HFFc6 (cell line): ENCODE measurements at regions not wholly inside any gene's neighbourhood (a gene's known extent, or its start where the extent isn't known, plus 50 kb on each side); places are given as distances from the start of the nearest gene placed in this dataset.

Experiments used
- DNase-seq: peaks from one replicate; pipeline ENCODE4 v3.0.0-alpha.2; 2018
- H3K27ac Mint-ChIP-seq: 2 replicates; pipeline ENCODE4 v1.8.0; 2020; ENCODE audit warnings: mild to moderate bottlenecking, mixed read lengths
- H3K27me3 Mint-ChIP-seq: 2 replicates; pipeline ENCODE4 v1.8.0; 2021; ENCODE audit warnings: mild to moderate bottlenecking, moderate library complexity, mixed read lengths; ENCODE audit not compliant: insufficient read depth
- H3K36me3 Mint-ChIP-seq: 2 replicates; pipeline ENCODE4 v1.8.0; 2021; ENCODE audit warnings: low read depth, mixed read lengths
- H3K4me1 Mint-ChIP-seq: 2 replicates; pipeline ENCODE4 v1.8.0; 2020; ENCODE audit warnings: low read depth, mixed read lengths
- H3K4me3 Mint-ChIP-seq: 2 replicates; pipeline ENCODE4 v1.8.0; 2020; ENCODE audit warnings: mild to moderate bottlenecking, moderate library complexity, mixed read lengths
- H3K9me3 Mint-ChIP-seq: 2 replicates; pipeline ENCODE4 v1.8.0; 2020; ENCODE audit warnings: mild to moderate bottlenecking, mixed read lengths
- TF ChIP-seq, protein P1 (sequence below): fragments of 200-600 bp; sonication (generic); IDR thresholded peaks from 2 replicates; pipeline ENCODE4 v1.5.0; 2021; ENCODE audit warnings: antibody characterized with exemption, mild to moderate bottlenecking

DNA sequence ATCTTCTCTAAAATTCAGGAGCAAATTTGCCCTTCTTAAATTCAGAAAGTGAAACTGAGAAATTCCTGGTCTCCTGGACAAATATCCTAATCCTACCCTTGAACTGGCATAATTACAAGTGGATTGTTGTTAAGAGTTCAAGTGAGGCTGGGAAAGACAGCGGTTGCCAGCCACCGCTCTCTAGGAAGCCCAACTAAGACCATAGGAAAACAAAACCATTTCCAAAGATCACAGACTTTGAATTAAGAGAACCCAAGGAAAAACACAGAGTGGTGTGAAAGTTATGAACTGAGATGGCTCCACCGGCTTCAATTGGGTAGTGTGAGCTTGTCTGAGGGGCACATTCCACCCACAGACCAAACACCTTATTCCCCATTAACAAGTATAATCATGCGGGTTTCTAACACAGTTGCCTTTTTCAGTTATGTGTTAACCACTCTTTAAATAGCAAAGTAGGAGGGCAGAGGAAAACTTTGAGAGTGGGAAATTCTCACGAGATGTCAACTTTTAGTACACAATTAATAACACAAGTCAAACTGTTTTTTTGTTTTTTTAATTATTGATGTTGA is 1628.8 kb upstream of the SEL1L start:
- Mint-ChIP-seq H3K9me3 (peaks cover 18% of the 10 kb centered on the region; the same call in 1 of the 2 replicates), H3K27ac (no peak overlapping the region), H3K4me3 (no peak overlapping the region)

DNA sequence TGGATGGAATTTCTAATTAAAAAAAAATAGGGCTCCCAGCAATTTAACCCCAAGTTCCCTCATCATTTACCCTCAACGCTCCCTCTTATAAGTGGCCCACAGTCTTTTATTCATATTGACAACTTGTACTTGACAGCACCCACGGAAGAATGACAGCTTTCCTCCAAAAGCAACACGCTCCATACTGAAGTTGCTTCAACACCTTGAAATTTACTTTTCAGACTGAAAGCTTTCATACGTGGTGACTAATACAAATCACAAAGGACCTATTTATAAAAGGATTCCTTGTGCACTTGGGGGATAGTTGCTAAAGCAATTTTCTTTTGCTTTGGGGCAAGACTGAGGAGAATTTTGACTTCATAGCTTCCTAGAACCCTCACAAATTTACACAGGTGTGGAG is 1629.4 kb upstream of the SEL1L start:
- peaks cover 9% of the 10 kb centered on the region; the same call in 1 of the 2 replicates for H3K4me1 Mint-ChIP-seq
- H3K27ac Mint-ChIP-seq, result no peak overlapping the region
- DNase-seq, result no peak
- H3K27me3 Mint-ChIP-seq, result no peaks in the 10 kb centered on the region
- H3K9me3 Mint-ChIP-seq, result peaks cover 18% of the 10 kb centered on the region; the same call in 1 of the 2 replicates
- H3K4me3 Mint-ChIP-seq, result no peak overlapping the region
- TF ChIP-seq, protein P1, sequence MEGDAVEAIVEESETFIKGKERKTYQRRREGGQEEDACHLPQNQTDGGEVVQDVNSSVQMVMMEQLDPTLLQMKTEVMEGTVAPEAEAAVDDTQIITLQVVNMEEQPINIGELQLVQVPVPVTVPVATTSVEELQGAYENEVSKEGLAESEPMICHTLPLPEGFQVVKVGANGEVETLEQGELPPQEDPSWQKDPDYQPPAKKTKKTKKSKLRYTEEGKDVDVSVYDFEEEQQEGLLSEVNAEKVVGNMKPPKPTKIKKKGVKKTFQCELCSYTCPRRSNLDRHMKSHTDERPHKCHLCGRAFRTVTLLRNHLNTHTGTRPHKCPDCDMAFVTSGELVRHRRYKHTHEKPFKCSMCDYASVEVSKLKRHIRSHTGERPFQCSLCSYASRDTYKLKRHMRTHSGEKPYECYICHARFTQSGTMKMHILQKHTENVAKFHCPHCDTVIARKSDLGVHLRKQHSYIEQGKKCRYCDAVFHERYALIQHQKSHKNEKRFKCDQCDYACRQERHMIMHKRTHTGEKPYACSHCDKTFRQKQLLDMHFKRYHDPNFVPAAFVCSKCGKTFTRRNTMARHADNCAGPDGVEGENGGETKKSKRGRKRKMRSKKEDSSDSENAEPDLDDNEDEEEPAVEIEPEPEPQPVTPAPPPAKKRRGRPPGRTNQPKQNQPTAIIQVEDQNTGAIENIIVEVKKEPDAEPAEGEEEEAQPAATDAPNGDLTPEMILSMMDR, result no peak
- H3K36me3 Mint-ChIP-seq, result no peaks in the 10 kb centered on the region

More for the DNA sequence above, 1628.8 kb upstream of the SEL1L start:
- no peaks in the 10 kb centered on the region for H3K36me3 Mint-ChIP-seq
- H3K4me1 Mint-ChIP-seq, result peaks cover 9% of the 10 kb centered on the region; the same call in 1 of the 2 replicates
- TF ChIP-seq, protein P1, result no peak
- no peak for DNase-seq
- no peaks in the 10 kb centered on the region for H3K27me3 Mint-ChIP-seq

DNA sequence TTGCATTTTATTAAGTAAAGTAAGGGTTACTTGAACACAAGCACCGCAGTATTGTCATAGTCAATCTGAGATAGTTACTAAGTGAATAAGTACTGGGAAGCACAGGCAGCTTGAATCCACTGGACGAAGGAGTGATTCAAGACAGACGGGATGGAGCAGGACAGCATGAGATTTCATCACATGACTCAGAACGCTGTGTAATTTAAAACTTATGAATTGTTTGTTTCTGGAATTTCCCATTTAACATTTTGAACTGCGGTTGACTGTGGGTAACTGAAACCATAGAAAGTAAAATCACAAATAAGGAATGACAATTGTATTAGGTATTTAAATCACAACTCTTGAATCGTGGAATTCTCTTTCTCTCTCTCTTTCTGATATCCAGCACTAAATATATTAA is 1630.4 kb upstream of the SEL1L start:
- peaks cover 9% of the 10 kb centered on the region; the same call in 1 of the 2 replicates for H3K4me1 Mint-ChIP-seq
- TF ChIP-seq, protein P1, result no peak
- DNase-seq, result peak; percentile 85
- no peak overlapping the region; the same call in 1 of the 2 replicates for H3K27ac Mint-ChIP-seq
- H3K27me3 Mint-ChIP-seq, result no peaks in the 10 kb centered on the region
- H3K9me3 Mint-ChIP-seq, result peaks cover 18% of the 10 kb centered on the region; the same call in 1 of the 2 replicates
- no peaks in the 10 kb centered on the region for H3K36me3 Mint-ChIP-seq
- no peak overlapping the region for H3K4me3 Mint-ChIP-seq

DNA sequence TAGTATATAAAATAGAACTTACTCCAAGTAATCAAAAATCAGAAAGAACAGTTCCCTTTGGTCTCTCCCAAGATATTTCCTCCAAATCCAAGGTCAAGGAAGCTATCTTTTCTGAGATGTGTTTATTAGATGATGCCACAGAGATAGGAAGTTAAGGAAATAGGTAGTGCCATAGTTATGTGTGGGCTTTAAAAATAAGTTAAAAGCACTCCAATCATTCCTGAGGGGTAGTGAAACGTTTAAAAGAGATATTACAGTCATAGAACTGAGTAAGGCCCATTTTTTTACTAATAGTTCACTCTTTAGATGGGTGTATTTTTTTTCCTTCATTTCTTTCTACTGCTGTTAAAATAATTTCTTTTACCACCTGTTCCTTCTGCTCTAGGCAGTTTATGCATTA is 1630.9 kb upstream of the SEL1L start:
- Mint-ChIP-seq H3K27me3 (no peaks in the 10 kb centered on the region), H3K36me3 (no peaks in the 10 kb centered on the region), H3K9me3 (peaks cover 15% of the 10 kb centered on the region; the same call in 1 of the 2 replicates), H3K4me3 (no peak overlapping the region), H3K27ac (peak overlapping the region; percentile 56; the same call in 1 of the 2 replicates), H3K4me1 (peaks cover 9% of the 10 kb centered on the region; the same call in 1 of the 2 replicates)
- DNase-seq, result no peak
- TF ChIP-seq, protein P1, result no peak

DNA sequence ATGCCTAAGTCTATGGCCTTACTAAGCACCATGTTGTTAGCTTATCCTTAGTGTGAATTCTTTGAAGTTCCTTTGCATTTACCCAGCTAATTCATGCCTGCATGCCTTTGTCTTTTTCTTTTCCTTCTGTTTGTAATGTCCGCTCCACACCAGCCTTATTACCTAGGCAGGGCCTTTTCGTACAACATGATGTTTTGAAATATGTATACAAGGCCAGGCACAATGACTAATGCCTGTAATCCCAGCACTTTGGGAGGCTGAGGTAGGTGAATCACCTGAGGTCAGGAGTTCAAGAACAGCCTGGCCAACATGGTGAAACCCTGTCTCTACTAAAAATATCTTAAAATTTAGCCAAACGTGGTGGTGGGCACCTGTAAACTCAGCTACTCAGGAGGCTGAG is 1636.5 kb upstream of the SEL1L start:
- Mint-ChIP-seq H3K4me1 (peaks cover 5% of the 10 kb centered on the region; the same call in 1 of the 2 replicates), H3K4me3 (no peak overlapping the region), H3K27ac (no peak overlapping the region), H3K9me3 (peaks cover 23% of the 10 kb centered on the region), H3K27me3 (no peaks in the 10 kb centered on the region), H3K36me3 (no peaks in the 10 kb centered on the region)
- DNase-seq, result no peak
- TF ChIP-seq, protein P1, result no peak
